ENCODE measurements at regions not wholly inside any gene's neighbourhood (a gene's known extent, or its start where the extent isn't known, plus 50 kb on each side); places are given as distances from the start of the nearest gene placed in this dataset.

GRCh38 chr10:91335147-91335546, 75.0 kb upstream of the HECTD2 start:
- TF ChIP-seq CTCF (IDR thresholded peaks at IDR 0.05; ENCODE audit: low read depth, low read length) (no peak), EZH2phosphoT487 (IDR thresholded peaks at IDR 0.05; ENCODE audit: low read depth) (no peak)

Data from OCI-LY3 (cell line).